OCI-LY7 (cell line): ENCODE measurements at regions not wholly inside any gene's neighbourhood (a gene's known extent, or its start where the extent isn't known, plus 50 kb on each side); places are given as distances from the start of the nearest gene placed in this dataset.
A peak's percentile ranks its signal among the peaks of the same experiment; 100 is the strongest.

Source experiments
- BruUV-seq: library from RNA; stranded (reverse); fragments of 400-500 nt; replicated peaks from 2 replicates; lab custom pipeline; 2021; lab: Mats Ljungman, UMichigan
- CTCF ChIA-PET: fragments of 300-600 bp; sonication (Branson Sonifier 250); formaldehyde crosslinking; loops from one replicate; lab custom pipeline; 2022; ENCODE audit warnings: antibody characterized with exemption; ENCODE audit not compliant: unreplicated experiment; lab: Charles Lee
- POLR2A ChIA-PET: fragments of 300-600 bp; sonication (Branson Sonifier 250); formaldehyde crosslinking; loops from one replicate; lab custom pipeline; 2022; ENCODE audit warnings: antibody characterized with exemption; lab: Charles Lee
- DNase-seq: peaks from one replicate; pipeline ENCODE4 v3.0.0-alpha.2; 2015; ENCODE audit warnings: low spot score
- H2AFZ ChIP-seq: fragments of 200-600 bp; sonication (generic), shearing (Covaris generic); 2 replicates; pipeline ENCODE4 v1.6.1; 2014; ENCODE audit warnings: mild to moderate bottlenecking, antibody characterized with exemption, low read length, moderate library complexity
- H3K27ac ChIP-seq: fragments of 200-600 bp; sonication (generic); 2 replicates; pipeline ENCODE4 v1.5.1; 2014; ENCODE audit warnings: mixed run types, low read depth, mild to moderate bottlenecking, moderate library complexity, low read length, inconsistent platforms; ENCODE audit not compliant: poor library complexity, severe bottlenecking
- H3K36me3 ChIP-seq: fragments of 200-600 bp; sonication (generic); 2 replicates; pipeline ENCODE4 v1.6.1; 2014; ENCODE audit warnings: mild to moderate bottlenecking, antibody characterized with exemption, low read length, moderate library complexity, mixed read lengths; ENCODE audit not compliant: insufficient read depth
- H3K4me1 ChIP-seq: fragments of 200-600 bp; sonication (generic); 2 replicates; pipeline ENCODE4 v1.5.1; 2014; ENCODE audit warnings: mild to moderate bottlenecking, low read length; ENCODE audit not compliant: insufficient read depth, poor library complexity, severe bottlenecking
- H3K4me2 ChIP-seq: fragments of 200-600 bp; sonication (generic); 2 replicates; pipeline ENCODE4 v1.6.1; 2014; ENCODE audit warnings: mild to moderate bottlenecking, low read length
- H3K4me3 ChIP-seq: fragments of 200-600 bp; sonication (generic); 2 replicates; pipeline ENCODE4 v1.5.1; 2014; ENCODE audit warnings: mild to moderate bottlenecking, low read depth, low read length; ENCODE audit not compliant: poor library complexity, severe bottlenecking
- H3K79me2 ChIP-seq: fragments of 200-600 bp; sonication (generic); 2 replicates; pipeline ENCODE4 v1.6.1; 2016; ENCODE audit warnings: low read depth, mild to moderate bottlenecking, low read length, moderate library complexity, mixed read lengths; ENCODE audit not compliant: insufficient read depth
- H3K9me2 ChIP-seq: fragments of 200-600 bp; sonication (generic); 2 replicates; pipeline ENCODE4 v1.6.1; 2016; ENCODE audit warnings: mild to moderate bottlenecking, low read length, mixed read lengths; ENCODE audit not compliant: insufficient read depth
- H3K9me3 ChIP-seq: fragments of 200-600 bp; sonication (generic); 2 replicates; pipeline ENCODE4 v1.6.1; 2014; ENCODE audit warnings: mild to moderate bottlenecking, mixed run types, low read length, mixed read lengths
- H4K20me1 ChIP-seq: fragments of 200-600 bp; sonication (generic); 2 replicates; pipeline ENCODE4 v1.6.1; 2014; ENCODE audit warnings: mild to moderate bottlenecking, antibody characterized with exemption, low read length, moderate library complexity, mixed read lengths; ENCODE audit not compliant: insufficient read depth
- CTCF ChIP-seq: fragments of 200-600 bp; sonication (generic); conservative IDR thresholded peaks from 2 replicates; pipeline ENCODE4 v1.5.1; 2014; ENCODE audit warnings: mild to moderate bottlenecking, antibody characterized with exemption, low read length, moderate library complexity, mixed read lengths
- EZH2phosphoT487 ChIP-seq: fragments of 200-600 bp; sonication (generic); IDR thresholded peaks from 2 replicates; pipeline ENCODE4 v1.6.1; 2018; ENCODE audit warnings: low read depth, borderline replicate concordance, mild to moderate bottlenecking, mixed run types, antibody characterized with exemption, low read length, moderate library complexity, mixed read lengths
- intact Hi-C: fragments of 100-400 bp; cut with micrococcal nuclease; formaldehyde crosslinking; loops from one replicate; pipeline ENCODE4 v1.10.0; 2022; ENCODE audit not compliant: unreplicated experiment

GRCh38 chr2:198337368-198337767 is 533.0 kb downstream of the PLCL1 start:
- Histone ChIP-seq H3K36me3 (no peaks in the 10 kb centered on the region), H2AFZ (peak overlapping the region; percentile 33; the same call in 1 of the 2 replicates), H3K9me2 (no peaks in the 10 kb centered on the region), H3K4me1 (no peaks in the 10 kb centered on the region), H4K20me1 (no peaks in the 10 kb centered on the region), H3K79me2 (no peaks in the 10 kb centered on the region), H3K27ac (no peak overlapping the region), H3K4me3 (no peak overlapping the region), H3K9me3 (no peaks in the 10 kb centered on the region), H3K4me2 (no peak overlapping the region)
- TF ChIP-seq EZH2phosphoT487: no peak
- TF ChIP-seq CTCF: no peak
- ChIA-PET CTCF (no interaction called here), POLR2A (interaction anchor here (0.6 to 0.7 kb wide), 2 partner anchors 74 to 118 kb away, joined by 3 read pairs; no protein-coding TSS in a partner anchor)
- BruUV-seq: no TSS peak
- intact Hi-C loops: no loop called here
- no peak for DNase-seq

GRCh38 chr2:198328454-198328853 is 524.1 kb downstream of the PLCL1 start:
- H3K9me2 ChIP-seq: no peaks in the 10 kb centered on the region
- no peak for TF ChIP-seq EZH2phosphoT487
- no peak for TF ChIP-seq CTCF
- no peak overlapping the region for H3K4me2 ChIP-seq
- no peaks in the 10 kb centered on the region; the same call in 1 of the 2 replicates for H3K36me3 ChIP-seq
- H3K27ac ChIP-seq: no peak overlapping the region
- ChIA-PET POLR2A (interaction anchor here (0.6 kb wide), 2 partner anchors 59 to 1432 kb away, joined by 3 to 5 read pairs; no protein-coding TSS in a partner anchor), CTCF (no interaction called here)
- H2AFZ ChIP-seq: no peak overlapping the region
- no peak for DNase-seq
- no TSS peak for BruUV-seq
- no peaks in the 10 kb centered on the region for H4K20me1 ChIP-seq
- peaks cover 36% of the 10 kb centered on the region for H3K4me1 ChIP-seq
- no peaks in the 10 kb centered on the region for H3K79me2 ChIP-seq
- intact Hi-C loops: no loop called here
- H3K9me3 ChIP-seq: peaks cover 6% of the 10 kb centered on the region; the same call in 1 of the 2 replicates
- no peak overlapping the region for H3K4me3 ChIP-seq

- Histone ChIP-seq H3K4me1 (peaks cover 36% of the 10 kb centered on the region), H3K9me3 (peaks cover 6% of the 10 kb centered on the region; the same call in 1 of the 2 replicates), H3K36me3 (no peaks in the 10 kb centered on the region; the same call in 1 of the 2 replicates), H3K4me2 (no peak overlapping the region), H3K27ac (no peak overlapping the region), H3K4me3 (no peak overlapping the region), H3K79me2 (no peaks in the 10 kb centered on the region), H3K9me2 (no peaks in the 10 kb centered on the region), H4K20me1 (no peaks in the 10 kb centered on the region), H2AFZ (no peak overlapping the region; the same call in 1 of the 2 replicates)
- TF ChIP-seq EZH2phosphoT487 (no peak), CTCF (no peak)
- DNase-seq: peak; percentile 19
- CTCF ChIA-PET: no interaction called here
- POLR2A ChIA-PET: no interaction called here
- intact Hi-C loops: no loop called here
- BruUV-seq: no TSS peak
These were observed 523.1 kb downstream of the PLCL1 start for GRCh38 chr2:198327526-198327925.
